ENCODE measurements at regions not wholly inside any gene's neighbourhood (a gene's known extent, or its start where the extent isn't known, plus 50 kb on each side); places are given as distances from the start of the nearest gene placed in this dataset.

GRCh38 chr2:70397186-70397585, 95.3 kb upstream of the FAM136A start:
- no peak for DNase-seq (ENCODE audit: low read depth)

DNA sequence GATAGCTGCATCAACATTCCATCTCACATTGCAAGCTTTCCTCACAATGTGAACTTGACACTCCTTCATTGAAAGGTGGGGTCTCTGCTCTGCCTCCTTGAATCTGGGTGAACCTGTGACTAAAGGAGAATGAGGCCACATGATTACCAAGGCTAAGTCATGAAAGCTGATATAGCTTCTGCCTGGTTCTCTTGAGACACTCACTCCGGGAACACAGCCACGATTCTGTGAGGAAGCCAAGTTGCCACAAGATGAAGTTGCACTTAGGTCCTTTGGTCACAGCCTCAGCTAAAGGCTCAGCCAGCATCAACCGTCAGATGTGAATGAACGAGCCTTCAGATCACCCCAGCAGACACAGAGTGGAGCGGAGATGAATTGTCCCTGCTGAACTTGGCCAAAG, 94.7 kb upstream of the FAM136A start:
- DNase-seq (ENCODE audit: low read depth), result no peak

GRCh38 chr2:70393881-70394280, 92.0 kb upstream of the FAM136A start:
- DNase-seq (ENCODE audit: low read depth), result no peak

GRCh38 chr2:70391988-70392387, 90.1 kb upstream of the FAM136A start:
- peak; percentile 35 for DNase-seq (ENCODE audit: low read depth)

DNA sequence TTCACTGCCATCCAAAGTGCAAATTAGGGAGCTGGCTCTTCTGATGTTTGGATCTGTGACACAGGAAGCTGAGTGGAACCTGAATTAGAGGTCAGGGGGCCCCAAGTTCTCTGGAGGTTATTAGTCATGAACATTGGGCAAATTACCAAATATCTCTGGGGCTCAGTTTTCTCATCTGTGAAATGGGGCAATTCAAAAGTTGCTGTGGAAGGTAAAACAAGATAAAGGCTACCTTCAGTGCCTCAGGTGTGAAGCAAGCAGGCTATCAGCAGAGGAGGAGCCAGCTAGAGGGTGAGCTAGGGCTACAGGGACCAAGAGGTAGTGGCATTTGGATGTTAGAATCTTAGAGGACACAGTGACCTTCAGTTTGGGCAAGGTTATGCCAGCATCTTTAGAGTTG, 89.4 kb upstream of the FAM136A start:
- no peak for DNase-seq (ENCODE audit: low read depth)

GRCh38 chr2:70388813-70389212, 86.9 kb upstream of the FAM136A start:
- DNase-seq (ENCODE audit: low read depth), result no peak

DNA sequence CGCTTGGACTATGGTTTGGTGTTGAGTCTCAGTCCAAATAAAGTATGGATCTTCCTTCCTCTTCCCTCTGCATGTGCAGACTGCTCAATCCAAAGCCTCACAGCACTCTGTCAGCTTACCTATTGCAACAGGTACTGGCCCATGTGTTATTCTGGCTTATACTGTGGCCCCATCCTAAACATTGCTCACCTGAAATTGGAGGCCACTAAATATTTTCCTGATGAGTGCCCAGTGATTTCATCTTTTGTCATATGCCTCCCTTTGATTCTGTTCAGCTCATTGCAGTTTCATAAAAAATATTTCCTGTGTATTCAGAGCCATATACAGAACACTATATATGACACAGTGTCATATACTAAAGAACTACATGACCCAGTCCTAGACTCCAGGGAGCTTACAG, 86.3 kb upstream of the FAM136A start:
- no peak for DNase-seq (ENCODE audit: low read depth)

- DNase-seq (ENCODE audit: low read depth), result peak; percentile 66
Measured at GRCh38 chr2:70385966-70386595, 84.2 kb upstream of the FAM136A start.

DNA sequence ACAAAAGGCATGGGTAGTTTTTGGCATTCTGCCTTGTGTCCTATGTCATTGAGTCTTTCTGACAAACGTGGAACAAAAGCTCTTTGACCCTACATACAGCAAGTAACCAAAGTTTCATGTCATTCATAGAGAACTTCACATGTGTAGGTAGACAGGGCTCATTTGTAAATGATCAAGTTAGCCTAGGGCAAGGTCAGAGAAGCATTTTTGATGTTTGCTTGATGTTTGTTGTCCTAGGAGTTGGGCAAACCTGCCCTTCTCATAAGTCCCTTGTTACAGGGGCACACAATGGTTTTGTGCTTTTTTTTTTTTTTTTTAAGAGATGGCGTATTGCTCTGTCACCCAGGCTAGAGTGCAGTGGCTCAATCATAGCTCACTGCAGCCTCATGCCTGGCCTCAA, 83.3 kb upstream of the FAM136A start:
- DNase-seq (ENCODE audit: low read depth), result no peak

- peak; percentile 78 for DNase-seq (ENCODE audit: low read depth)
Measured at GRCh38 chr2:70381821-70382220, 80.0 kb upstream of the FAM136A start.

DNA sequence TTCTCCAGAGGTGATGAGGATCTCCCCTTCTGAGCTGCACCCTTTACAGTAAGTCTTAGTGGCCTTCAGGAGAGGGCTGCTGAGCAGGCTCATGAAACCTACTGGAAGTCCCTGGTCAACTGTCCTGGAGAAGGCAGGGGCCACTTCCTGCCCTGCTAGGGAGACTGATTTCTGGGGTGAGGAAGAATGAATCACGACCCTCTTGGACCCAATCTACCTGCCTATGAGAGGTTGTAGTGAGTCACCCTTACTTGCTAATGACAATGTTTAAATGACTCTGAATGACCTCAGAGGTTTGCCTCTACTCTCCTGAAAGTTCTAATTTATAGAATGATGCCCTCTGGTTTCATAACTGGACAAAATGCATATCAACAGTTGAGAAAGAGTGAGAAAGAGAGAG, 79.4 kb upstream of the FAM136A start:
- peak; percentile 16 for DNase-seq (ENCODE audit: low read depth)

DNA sequence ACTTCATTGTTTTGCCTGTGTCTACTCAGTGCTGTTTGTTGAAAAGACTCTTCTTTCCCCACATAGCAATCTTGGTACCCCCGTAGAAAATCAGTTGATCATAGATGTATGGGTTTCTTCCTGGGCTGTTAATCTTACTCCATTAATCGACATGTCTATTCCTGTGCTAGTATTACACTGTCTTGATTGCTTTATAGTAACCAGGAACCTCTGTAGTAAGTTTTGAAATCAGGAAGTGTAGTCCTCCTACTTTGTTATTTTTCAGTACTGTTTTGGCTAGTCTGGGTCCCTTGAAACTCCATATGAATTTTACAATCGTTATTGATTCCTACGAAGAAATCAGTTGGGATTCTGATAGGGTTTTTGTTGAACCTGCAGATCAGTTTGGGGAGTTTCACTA, 78.8 kb upstream of the FAM136A start:
- no peak for DNase-seq (ENCODE audit: low read depth)

DNA sequence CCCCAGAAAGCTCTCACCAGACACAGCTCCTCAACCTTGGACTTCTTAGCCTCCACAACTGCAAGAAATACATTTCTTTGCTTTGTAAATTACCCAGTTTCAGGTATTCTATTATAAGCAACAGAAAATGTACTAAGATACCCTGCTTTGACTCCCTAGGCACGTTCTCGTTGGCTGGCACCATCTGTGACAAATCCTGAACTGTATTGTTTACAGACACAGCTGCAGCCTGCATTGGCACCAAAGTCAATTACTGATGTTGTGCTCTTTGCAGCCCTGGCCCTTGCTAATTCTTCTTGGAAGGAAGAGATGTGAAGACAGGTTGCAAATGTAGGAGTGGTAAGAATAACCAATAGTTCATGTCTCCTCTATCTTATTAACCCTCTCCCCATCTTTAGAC, 72.7 kb upstream of the FAM136A start:
- DNase-seq (ENCODE audit: low read depth), result no peak

DNA sequence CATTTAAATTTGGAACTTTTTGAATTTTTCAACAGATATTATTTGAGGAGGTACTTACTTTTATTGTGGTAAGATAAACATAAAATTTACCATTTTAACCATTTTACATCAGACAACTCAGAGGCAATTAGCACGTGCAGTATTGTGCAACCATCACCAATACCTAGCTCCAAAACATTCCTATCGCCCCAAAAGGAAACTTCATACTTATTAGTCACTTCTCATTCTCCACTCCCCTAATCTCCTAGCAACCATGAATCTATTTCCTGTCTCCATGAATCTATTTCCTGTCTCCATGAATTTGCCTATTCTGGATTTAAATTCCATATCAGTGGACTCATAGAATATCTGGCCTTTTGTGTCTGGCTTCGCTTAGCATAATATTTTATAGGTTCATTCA, 69.9 kb upstream of the FAM136A start:
- peak; percentile 90 for DNase-seq (ENCODE audit: low read depth)

GRCh38 chr2:70369082-70369481, 67.2 kb upstream of the FAM136A start:
- DNase-seq (ENCODE audit: low read depth), result no peak

GRCh38 chr2:70368545-70368944, 66.7 kb upstream of the FAM136A start:
- DNase-seq (ENCODE audit: low read depth), result no peak

DNA sequence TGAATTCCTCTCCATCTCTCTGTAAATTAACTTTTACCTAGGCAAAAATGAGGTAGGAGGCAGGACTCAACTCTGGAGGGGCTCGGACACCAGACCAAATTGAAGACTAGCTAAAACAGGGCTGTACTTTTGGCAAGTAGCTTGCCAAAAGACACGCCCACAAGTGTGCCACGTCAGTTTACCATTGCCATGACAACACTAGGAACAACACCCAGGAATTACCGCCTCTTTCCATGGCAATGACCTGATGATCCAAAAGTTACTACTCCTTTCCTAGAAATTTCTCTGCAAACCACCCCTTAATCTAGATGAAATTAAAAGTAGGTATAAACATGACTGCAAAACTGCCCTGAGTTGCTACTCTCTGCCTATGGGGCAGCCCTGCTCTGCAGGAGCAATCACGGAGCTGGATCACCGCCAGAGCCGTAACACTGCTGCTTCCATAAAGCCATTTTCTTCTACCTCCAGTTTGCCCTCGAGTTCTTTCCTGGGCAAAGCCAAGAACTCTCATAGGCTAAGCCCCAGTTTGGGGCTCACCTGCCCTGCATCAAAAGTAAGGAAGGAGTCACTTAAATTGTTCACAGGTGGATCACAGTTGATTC, 66.0 kb upstream of the FAM136A start:
- DNase-seq (ENCODE audit: low read depth), result peak; percentile 44

DNA sequence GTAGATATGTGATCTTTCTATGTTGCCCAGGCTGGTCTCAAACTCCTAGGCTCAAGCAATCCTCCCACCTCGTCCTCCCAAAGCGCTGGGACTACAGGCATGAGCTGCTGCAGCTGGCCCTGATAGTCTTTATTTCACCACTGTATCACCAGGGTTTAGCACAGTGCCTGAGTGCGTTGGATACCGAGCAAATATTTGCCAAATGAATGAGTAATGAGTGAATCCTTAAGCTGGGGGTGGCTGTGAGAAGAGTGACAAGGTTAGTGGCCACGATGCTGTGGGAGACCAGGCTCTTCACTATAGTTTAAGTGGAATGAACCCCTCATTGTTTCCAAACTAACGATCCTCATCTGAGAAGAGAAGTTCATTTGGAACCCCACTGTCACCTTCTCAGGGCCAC, 60.8 kb upstream of the FAM136A start:
- peak; percentile 33 for DNase-seq (ENCODE audit: low read depth)

- no peak for DNase-seq (ENCODE audit: low read depth)
Measured at GRCh38 chr2:70360661-70361270, 58.9 kb upstream of the FAM136A start.

DNA sequence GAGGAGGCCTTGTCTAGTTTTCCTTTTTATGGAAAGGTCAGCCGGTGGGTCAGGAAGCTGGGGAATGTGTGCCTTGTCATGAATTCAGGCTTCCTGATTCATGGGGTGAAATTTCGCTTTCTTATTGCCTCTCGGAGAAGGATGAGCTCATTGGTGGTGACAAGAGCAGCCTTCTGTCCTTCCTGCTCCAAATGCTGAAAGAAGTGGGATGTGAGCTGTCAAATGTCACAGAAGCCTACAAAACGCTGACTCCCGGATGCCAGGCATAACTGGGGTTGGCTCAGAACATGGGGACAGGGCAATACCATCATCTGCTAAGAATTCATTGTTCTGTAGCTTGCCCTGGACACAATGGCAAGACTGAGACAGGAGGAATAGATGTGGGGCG, 55.8 kb upstream of the FAM136A start:
- DNase-seq (ENCODE audit: low read depth), result peak; percentile 86

DNA sequence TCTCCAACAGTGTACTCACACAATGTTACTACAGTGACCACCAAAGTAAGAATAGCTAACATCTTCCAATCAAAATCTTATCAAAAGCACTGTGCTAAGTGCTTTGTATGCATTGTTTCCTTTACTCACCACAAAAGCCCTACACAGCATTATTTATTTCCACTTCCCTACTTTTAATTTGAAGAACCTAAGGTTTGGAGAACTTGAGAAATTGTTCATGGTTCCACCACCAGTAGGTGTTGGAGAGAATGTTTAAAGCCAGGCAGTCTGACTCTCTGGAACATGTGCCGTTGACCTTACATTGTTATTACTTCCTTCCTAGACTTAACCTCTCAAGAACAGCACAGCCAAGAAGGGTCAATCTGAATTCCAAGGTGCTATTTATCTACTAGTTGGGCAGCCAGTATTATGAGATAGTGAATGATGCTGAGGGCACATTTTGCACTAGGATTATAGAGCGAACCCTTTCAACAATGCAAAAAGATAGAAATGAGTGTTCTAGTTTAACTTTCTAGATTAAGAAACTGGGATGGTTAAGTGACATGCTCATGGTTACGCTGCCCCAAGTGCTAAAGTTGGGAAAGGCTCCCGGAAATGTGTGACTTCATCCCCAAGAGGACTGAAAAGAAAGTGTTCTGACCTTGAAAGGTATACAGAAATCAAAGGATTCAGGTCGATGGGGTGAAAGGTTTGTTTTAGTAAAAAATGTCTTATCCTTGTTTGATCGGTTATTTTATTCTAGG, 55.2 kb upstream of the FAM136A start:
- no peak for DNase-seq (ENCODE audit: low read depth)

DNA sequence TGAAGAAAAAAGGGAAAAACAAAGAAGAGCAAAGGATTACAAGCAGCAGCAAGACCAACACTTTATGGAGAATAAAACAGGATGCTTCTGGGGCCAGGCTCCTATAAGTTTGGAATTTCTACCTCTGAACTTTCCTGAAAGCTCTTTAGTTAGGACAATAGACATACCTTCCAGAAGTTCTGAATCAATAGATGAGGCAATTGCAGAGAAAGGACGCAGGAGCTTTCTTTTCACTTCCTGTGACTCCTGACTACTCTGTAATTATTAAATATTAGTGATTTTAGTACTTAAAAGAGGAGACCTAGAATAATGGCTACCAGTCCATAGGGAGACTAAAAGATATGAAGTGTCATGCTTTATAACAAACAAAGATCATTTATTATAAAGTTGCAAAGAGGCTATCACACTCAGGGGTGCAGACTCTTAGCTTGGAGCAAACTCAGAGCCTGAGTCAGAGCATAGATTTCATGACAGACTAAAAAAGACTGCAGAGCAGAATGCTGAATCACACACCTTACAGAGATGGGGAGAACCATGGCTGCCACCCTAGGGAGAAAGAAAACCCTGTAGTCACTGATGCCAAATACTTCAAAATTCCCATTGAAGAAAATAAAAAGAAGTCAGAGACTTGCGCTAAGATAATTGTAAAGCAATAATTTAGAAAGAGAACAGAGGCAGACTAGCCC, 52.5 kb upstream of the FAM136A start:
- DNase-seq (ENCODE audit: low read depth), result peak; percentile 46
